ENCODE measurements at regions not wholly inside any gene's neighbourhood (a gene's known extent, or its start where the extent isn't known, plus 50 kb on each side); places are given as distances from the start of the nearest gene placed in this dataset.

- TF ChIP-seq MAX (IDR thresholded peaks at IDR 0.05) (no peak), EP300 (IDR thresholded peaks at IDR 0.05; ENCODE audit: borderline replicate concordance) (no peak), EGR1 (IDR thresholded peaks at IDR 0.05) (no peak), YY1 (IDR thresholded peaks at IDR 0.05; ENCODE audit: low read depth) (no peak), NFIC (IDR thresholded peaks at IDR 0.05) (no peak), USF1 (IDR thresholded peaks at IDR 0.05) (no peak), CEBPB (IDR thresholded peaks at IDR 0.05) (no peak), REST (IDR thresholded peaks at IDR 0.05; ENCODE audit: low read depth) (no peak), FOXM1 (IDR thresholded peaks at IDR 0.05; ENCODE audit: borderline replicate concordance, low read depth) (no peak), RAD21 (IDR thresholded peaks at IDR 0.05; ENCODE audit: low read depth) (no peak), TCF12 (IDR thresholded peaks at IDR 0.05; ENCODE audit: low read depth) (no peak), TAF1 (IDR thresholded peaks at IDR 0.05; ENCODE audit: low read depth) (no peak), CREB1 (IDR thresholded peaks at IDR 0.05; ENCODE audit: low read depth) (no peak)
Observed at GRCh38 chr1:5688081-5689077, 303.8 kb downstream of the NPHP4 start.

Data from Ishikawa (cell line).